Liver (tissue), 2 donors: ENCODE measurements at regions not wholly inside any gene's neighbourhood (a gene's known extent, or its start where the extent isn't known, plus 50 kb on each side); places are given as distances from the start of the nearest gene placed in this dataset.
"Not testable (repeated sequence)": the region's sequence is repeated elsewhere in the genome, so short reads cannot be mapped to it uniquely, and the experiment has no call there.

Source experiments
- CTCF ChIP-seq: fragments of 150-350 bp; IDR thresholded peaks from 2 replicates; pipeline ENCODE4 v1.5.1; 2017; ENCODE audit warnings: improper control_type of control experiment, low read depth, low read length; ENCODE audit not compliant: missing input control
- YY1 ChIP-seq: IDR thresholded peaks from 2 replicates; pipeline ENCODE4 v1.6.1; 2016; ENCODE audit warnings: antibody characterized with exemption, mild to moderate bottlenecking
- donor health status: healthy.

DNA sequence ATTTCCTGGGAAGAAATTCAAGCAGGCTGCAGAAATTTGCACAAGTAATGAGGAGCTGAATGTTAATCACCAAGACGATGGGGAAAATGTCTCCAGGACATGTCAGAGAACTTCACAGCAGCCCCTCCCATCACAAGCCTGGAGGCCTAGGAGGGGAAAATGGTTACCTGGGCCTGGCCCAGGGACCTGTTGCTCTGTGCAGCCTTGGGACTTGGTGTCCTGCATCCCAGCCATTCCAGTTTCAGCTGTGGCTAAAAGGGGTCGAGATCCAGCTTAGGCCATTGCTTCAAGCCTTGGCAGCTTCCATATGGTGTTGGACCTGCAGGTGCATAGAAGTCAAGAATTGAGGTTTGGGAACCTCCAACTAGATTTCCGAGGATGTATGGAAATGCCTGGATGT is 59.3 kb upstream of the ENPP6 start:
- TF ChIP-seq YY1, CTCF: not testable (repeated sequence)
